NCI-H524 (cell line): ENCODE measurements at regions not wholly inside any gene's neighbourhood (a gene's known extent, or its start where the extent isn't known, plus 50 kb on each side); places are given as distances from the start of the nearest gene placed in this dataset.
"Not testable (repeated sequence)": the region's sequence is repeated elsewhere in the genome, so short reads cannot be mapped to it uniquely, and the experiment has no call there.

Source experiments
- DNase-seq, 2 experiments: peaks; one replicate each; lab custom pipeline; 2025; lab: John Stamatoyannopoulos, UW

DNA sequence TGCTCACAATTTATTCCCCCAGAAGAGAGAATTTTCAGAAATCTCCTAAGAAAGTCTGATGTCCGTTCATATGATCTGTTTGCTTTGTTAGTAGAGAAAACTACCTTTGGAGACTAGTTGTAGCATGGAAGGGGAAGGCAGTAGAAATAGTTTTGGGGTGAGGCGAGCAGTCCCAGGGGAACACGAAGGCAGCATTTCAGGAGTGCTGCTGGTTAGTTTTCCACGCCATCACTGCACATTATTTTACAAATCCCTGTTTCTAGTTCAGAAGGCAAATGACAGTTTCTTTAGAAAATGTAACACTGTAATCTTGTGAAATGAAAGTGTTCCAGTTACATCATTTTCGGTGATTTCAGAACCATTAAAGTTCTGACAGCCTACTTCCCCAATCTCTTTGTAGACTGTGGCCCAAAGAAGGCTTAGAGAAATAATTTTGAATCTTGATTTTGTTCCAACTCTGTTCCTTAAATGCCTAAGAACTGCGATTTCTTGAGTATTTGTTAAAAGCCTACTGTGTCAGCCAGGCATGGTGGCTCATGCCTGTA, 123.8 kb downstream of the LAT start:
- not testable (repeated sequence) for DNase-seq

DNA sequence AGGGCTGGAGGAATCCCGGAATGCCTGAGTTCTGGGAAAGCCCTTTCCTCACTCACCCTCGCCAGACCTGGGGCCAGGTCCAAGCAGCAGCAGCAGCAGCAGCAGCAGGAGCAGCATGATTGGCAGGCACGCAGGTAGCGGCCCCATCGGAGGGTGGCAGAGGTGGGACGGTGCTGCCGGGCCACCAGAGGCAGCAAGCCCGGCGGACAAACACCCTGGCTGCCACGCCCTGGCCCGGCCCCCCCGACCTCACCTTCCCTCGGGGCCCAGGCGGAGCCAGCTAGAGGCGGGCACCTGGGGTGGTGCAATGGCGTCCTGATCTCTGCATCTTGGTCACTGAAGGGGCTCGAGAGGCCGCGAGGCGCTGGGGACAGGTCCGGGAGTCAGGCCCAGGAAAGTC, 122.4 kb downstream of the LAT start:
- DNase-seq = no peak

- DNase-seq = not testable (repeated sequence)
Observed at GRCh38 chr16:29106259-29106908, 121.5 kb downstream of the LAT start.

GRCh38 chr16:29104600-29104999, 119.7 kb downstream of the LAT start:
- DNase-seq = not testable (repeated sequence)

DNA sequence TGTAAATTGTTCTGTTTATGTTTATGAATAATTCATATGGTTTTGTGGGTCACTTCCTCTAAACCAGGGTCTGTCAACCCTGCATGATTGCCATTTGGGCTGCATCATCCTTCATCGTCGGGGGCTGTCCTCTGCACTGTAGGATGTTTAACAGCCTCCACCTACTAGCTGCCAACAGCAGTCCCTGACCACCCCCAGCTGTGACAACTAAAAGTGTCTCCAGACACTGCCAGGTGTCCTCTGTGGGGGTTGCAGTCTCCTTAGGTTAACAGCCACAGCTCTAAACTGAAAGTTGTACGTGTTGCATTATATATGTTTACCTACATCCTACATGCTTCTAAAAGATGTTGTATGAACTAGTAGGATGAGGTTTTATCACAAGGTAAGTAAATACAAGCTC, 113.1 kb downstream of the LAT start:
- DNase-seq = not testable (repeated sequence)

DNA sequence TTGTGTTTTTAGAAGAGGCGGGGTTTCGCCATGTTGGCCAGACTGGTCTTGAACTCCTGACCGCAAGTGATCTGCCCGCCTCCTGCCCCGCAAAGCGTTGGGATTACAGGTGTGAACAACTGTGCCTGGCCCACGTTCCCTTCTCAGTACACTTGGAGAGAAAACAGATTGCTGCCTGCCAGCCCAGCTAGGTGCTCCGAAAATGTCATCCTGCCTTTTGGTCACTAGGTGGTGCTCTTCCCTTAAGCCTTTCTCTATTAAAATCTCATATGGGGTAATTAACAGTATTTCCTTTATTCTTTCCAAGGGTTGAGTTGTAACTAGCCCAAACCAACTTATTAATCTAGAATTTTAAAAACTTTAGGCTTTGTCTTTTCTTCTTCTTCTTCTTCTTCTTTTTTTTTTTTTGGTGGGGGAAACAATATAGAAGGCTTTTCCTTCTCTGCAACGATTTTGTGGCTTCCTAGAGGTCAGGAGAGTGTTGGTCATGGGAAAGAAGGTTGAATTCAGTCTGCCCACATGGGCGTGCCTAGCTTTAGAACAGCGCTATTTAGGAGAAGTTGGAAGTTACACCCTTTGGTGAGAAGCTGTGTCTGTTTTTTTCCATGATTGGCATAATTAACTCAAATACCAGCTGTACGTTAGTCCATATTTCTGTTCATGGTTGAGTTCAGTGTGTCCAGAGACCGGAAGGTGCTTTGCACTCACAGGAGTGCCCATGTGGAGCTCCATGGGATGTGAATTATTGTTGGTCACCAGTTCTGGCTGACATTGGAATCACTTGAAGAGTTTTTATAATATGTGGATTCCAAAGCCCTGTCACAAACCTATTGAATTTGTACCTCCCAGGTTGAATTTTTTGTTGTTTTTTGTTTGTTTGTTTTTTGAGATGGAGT, 110.1 kb downstream of the LAT start:
- not testable (repeated sequence) for DNase-seq

- DNase-seq = not testable (repeated sequence)
Observed at GRCh38 chr16:29094325-29094724, 109.5 kb downstream of the LAT start.

- not testable (repeated sequence) for DNase-seq
Observed at GRCh38 chr16:29089679-29090078, 104.8 kb downstream of the LAT start.

DNA sequence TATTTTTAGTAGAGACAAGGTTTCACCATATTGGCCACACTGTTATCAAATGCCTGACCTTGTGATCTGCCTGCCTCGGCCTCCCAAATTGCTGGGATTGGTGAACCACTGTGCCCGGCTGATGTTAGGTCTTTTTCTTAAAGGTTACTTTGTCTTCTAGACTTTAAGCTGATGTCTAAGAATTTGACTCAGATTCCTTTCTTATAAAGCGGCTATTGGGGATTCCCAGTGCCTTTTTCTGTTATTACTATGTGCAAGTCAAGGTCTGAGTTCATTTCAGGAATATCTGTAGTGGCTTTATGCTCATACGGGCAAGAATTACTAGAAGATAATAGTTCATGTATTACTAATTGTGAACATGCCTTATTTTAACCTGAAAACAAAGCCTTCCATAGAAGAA, 102.8 kb downstream of the LAT start:
- not testable (repeated sequence) for DNase-seq

GRCh38 chr16:29081829-29082639, 97.2 kb downstream of the LAT start:
- DNase-seq = peak in 1 of 2 experiments; percentile 11

DNA sequence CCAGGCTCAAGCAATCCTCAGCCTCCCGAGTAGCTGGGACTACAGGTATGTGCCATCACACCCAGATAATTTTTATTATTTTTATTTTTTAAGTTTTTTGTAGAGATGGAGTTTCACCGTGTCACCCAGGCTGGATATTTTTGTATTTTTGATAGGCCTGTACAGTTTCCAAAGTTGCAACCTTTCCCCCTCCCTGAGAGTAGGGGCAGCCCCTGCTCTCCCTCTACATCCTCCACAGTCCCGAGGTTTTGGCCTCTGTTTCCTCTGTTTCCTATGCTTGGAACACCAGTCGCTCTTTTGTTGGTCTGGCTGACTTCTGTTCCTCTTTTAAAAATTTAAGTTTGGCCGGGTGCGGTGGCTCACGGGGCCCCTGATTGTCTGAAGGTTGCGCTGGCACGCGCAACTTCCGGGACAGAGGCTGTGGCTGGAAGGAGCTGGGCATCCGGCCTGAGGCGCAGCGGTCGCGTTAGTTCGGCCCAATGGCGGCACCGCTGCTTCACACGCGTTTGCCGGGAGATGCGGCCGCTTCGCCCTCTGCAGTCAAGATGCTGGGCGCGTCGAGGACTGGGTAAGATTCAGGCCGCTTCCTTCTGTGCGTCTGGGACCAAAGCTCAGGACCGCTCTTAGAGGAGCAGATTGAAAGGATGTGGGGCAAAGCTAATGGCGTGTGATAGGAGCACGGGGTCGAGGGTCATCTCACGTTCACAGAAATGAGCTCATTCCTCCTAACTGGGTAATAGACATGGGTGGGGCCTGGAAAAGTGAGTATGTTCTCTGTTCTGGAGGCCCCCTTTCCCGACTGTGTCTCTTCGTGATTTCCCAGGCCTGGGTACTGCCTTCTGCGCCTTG, 89.9 kb downstream of the LAT start:
- peak in 1 of 2 experiments; percentile 22 for DNase-seq

DNA sequence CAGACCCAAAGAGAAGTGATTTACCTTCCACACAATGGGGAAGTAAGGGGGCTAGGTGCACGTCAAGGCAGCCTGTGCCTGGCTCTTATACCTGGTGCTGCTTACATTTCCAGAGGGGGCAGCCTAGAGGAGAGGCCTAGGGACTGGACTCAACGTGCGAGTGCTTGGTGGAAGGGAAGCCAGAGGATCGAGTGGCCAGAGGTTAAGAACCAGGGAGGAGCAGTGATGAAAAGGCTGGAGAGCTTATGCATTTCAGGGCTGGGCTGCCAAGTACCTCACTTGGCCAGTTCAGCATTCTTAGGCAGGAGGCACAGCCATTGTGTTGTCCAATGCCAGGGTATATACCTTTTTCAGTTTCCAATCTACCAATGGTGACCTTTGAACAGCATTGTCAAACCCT, 77.4 kb downstream of the LAT start:
- DNase-seq = not testable (repeated sequence)

- DNase-seq = not testable (repeated sequence)
Observed at GRCh38 chr16:29061467-29061921, 76.6 kb downstream of the LAT start.

DNA sequence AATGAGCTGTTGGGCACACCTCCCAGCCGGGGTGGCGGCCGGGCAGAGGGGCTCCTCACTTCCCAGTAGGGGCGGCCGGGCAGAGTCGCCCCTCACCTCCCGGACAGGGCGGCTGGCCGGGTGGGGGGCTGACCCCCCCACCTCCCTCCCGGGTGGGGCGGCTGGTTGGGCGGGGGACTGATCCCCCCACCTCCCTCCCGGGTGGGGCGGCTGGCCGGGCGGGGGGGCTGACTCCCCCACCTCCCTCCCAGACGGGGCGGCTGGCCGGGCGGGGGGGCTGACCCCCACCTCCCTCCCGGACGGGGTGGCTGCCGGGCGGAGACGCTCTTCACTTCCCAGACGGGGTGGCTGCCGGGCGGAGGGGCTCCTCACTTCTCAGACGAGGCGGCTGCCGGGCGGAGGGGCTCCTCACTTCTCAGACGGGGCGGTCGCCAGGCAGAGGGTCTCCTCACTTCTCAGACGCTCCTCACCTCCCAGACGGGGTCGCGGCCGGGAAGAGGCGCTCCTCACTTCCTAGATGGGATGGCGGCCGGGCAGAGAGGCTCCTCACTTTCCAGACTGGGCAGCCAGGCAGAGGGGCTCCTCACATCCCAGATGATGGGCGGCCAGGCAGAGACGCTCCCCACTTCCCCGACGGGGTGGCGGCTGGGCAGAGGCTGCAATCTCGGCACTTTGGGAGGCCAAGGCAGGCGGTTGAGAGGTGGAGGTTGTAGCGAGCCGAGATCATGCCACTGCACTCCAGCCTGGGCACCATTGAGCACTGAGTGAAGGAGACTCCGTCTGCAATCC, 75.4 kb downstream of the LAT start:
- not testable (repeated sequence) for DNase-seq

GRCh38 chr16:29059575-29059974, 74.7 kb downstream of the LAT start:
- DNase-seq = not testable (repeated sequence)
